Ovary (tissue), 3 donors: ENCODE measurements at regions not wholly inside any gene's neighbourhood (a gene's known extent, or its start where the extent isn't known, plus 50 kb on each side); places are given as distances from the start of the nearest gene placed in this dataset.

Source experiments
- CTCF ChIP-seq, 3 donors: fragments of 450-650 bp in 2 of 3; fragments of 200-600 bp in 1 of 3; IDR thresholded peaks; one replicate each; pipeline versions ENCODE4 v1.5.1 to v1.8.0; 2016 to 2022; ENCODE audit warnings: antibody characterized with exemption in 3 of 3, mild to moderate bottlenecking in 1 of 3
- POLR2A ChIP-seq: fragments of 450-650 bp; IDR thresholded peaks from one replicate; pipeline ENCODE4 v1.6.1; 2017; ENCODE audit warnings: antibody characterized with exemption, mild to moderate bottlenecking, moderate library complexity
- donor health status: DM: no; HTN: no; CAD: no.

- TF ChIP-seq CTCF (IDR thresholded peaks at IDR 0.05): no peak
- no peak for TF ChIP-seq POLR2A
Observed at GRCh38 chr9:2469681-2470221, 151.8 kb upstream of the VLDLR start.
